ENCODE measurements at regions not wholly inside any gene's neighbourhood (a gene's known extent, or its start where the extent isn't known, plus 50 kb on each side); places are given as distances from the start of the nearest gene placed in this dataset.
"Not testable (repeated sequence)": the region's sequence is repeated elsewhere in the genome, so short reads cannot be mapped to it uniquely, and the experiment has no call there.

GRCh38 chr4:115562506-115562905, 449.1 kb upstream of the NDST4 start:
- DNase-seq, result no peak

GRCh38 chr4:115548123-115548522, 434.7 kb upstream of the NDST4 start:
- no peak for DNase-seq

GRCh38 chr4:115537387-115537786, 424.0 kb upstream of the NDST4 start:
- DNase-seq, result no peak

GRCh38 chr4:115529126-115529525, 415.7 kb upstream of the NDST4 start:
- DNase-seq, result no peak

GRCh38 chr4:115519476-115519875, 406.1 kb upstream of the NDST4 start:
- DNase-seq, result not testable (repeated sequence)

- no peak for DNase-seq
These were observed 402.4 kb upstream of the NDST4 start for GRCh38 chr4:115515772-115516171.

GRCh38 chr4:115515366-115515765, 401.9 kb upstream of the NDST4 start:
- no peak for DNase-seq

GRCh38 chr4:115514675-115515074, 401.3 kb upstream of the NDST4 start:
- no peak for DNase-seq

GRCh38 chr4:115505326-115505725, 391.9 kb upstream of the NDST4 start:
- DNase-seq, result no peak

- DNase-seq, result no peak
These were observed 388.2 kb upstream of the NDST4 start for GRCh38 chr4:115501656-115502055.

GRCh38 chr4:115493770-115494169, 380.4 kb upstream of the NDST4 start:
- DNase-seq, result not testable (repeated sequence)

- DNase-seq, result no peak
These were observed 378.3 kb upstream of the NDST4 start for GRCh38 chr4:115491686-115492085.

GRCh38 chr4:115489279-115489678, 375.9 kb upstream of the NDST4 start:
- no peak for DNase-seq

GRCh38 chr4:115485402-115485801, 372.0 kb upstream of the NDST4 start:
- no peak for DNase-seq

- DNase-seq, result no peak
These were observed 371.1 kb upstream of the NDST4 start for GRCh38 chr4:115484479-115484878.

GRCh38 chr4:115470763-115471162, 357.3 kb upstream of the NDST4 start:
- DNase-seq, result no peak

- not testable (repeated sequence) for DNase-seq
These were observed 345.9 kb upstream of the NDST4 start for GRCh38 chr4:115459301-115459700.

GRCh38 chr4:115456231-115456630, 342.8 kb upstream of the NDST4 start:
- DNase-seq, result no peak

- no peak for DNase-seq
These were observed 340.8 kb upstream of the NDST4 start for GRCh38 chr4:115454228-115454627.

- no peak for DNase-seq
These were observed 340.0 kb upstream of the NDST4 start for GRCh38 chr4:115453416-115453815.

- not testable (repeated sequence) for DNase-seq
These were observed 338.8 kb upstream of the NDST4 start for GRCh38 chr4:115452229-115452628.

- no peak for DNase-seq
These were observed 324.3 kb upstream of the NDST4 start for GRCh38 chr4:115437739-115438138.

- DNase-seq, result no peak
These were observed 320.1 kb upstream of the NDST4 start for GRCh38 chr4:115433491-115433890.

GRCh38 chr4:115430024-115430423, 316.6 kb upstream of the NDST4 start:
- no peak for DNase-seq

GRCh38 chr4:115428455-115428854, 315.0 kb upstream of the NDST4 start:
- DNase-seq, result no peak

- no peak for DNase-seq
These were observed 311.4 kb upstream of the NDST4 start for GRCh38 chr4:115424852-115425251.
